ENCODE measurements at regions not wholly inside any gene's neighbourhood (a gene's known extent, or its start where the extent isn't known, plus 50 kb on each side); places are given as distances from the start of the nearest gene placed in this dataset.

DNA sequence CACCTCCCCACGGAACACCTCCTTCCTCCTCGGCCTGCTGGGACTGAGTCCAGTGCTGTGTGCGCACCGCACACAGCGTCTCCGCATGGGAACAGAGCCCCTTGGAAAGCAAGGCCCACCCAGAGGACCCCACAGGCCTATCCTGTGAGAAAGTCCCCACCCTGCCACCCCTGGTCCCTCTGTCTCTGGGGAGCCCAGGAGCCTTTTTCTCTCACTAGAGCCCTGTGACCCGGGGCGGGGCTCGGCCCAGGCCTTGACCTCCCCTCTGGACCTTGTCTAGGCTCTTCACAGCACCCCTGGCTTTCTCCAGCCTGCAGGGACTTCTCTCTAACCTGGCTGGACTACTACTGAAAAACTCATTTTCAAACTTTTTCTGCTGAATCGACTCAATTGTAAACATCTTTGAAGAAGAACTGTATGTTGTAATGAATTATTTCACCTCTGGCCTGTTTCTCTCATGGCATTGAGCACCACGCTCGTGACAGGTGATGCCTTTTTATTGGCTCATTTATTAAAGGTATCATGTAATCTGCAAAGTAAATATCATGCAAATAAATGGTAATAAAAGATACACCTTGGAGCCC is 89.2 kb downstream of the IRX1 start:
- H3K4me3 ChIP-seq (ENCODE audit: control insufficient read depth, low read depth, low read length) = no peak overlapping the region
- DNase-seq (ENCODE audit: low read depth) = no peak
- TF ChIP-seq, protein P1, sequence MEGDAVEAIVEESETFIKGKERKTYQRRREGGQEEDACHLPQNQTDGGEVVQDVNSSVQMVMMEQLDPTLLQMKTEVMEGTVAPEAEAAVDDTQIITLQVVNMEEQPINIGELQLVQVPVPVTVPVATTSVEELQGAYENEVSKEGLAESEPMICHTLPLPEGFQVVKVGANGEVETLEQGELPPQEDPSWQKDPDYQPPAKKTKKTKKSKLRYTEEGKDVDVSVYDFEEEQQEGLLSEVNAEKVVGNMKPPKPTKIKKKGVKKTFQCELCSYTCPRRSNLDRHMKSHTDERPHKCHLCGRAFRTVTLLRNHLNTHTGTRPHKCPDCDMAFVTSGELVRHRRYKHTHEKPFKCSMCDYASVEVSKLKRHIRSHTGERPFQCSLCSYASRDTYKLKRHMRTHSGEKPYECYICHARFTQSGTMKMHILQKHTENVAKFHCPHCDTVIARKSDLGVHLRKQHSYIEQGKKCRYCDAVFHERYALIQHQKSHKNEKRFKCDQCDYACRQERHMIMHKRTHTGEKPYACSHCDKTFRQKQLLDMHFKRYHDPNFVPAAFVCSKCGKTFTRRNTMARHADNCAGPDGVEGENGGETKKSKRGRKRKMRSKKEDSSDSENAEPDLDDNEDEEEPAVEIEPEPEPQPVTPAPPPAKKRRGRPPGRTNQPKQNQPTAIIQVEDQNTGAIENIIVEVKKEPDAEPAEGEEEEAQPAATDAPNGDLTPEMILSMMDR (IDR thresholded peaks at IDR 0.05; ENCODE audit: control insufficient read depth, insufficient read depth, low read depth, low read length, missing control alignments) = no peak

- TF ChIP-seq, protein P1 (IDR thresholded peaks at IDR 0.05; ENCODE audit: control insufficient read depth, insufficient read depth, low read depth, low read length, missing control alignments) = no peak
- DNase-seq (ENCODE audit: low read depth) = no peak
These were observed 99.2 kb downstream of the IRX1 start for GRCh38 chr5:3694819-3695218.

DNA sequence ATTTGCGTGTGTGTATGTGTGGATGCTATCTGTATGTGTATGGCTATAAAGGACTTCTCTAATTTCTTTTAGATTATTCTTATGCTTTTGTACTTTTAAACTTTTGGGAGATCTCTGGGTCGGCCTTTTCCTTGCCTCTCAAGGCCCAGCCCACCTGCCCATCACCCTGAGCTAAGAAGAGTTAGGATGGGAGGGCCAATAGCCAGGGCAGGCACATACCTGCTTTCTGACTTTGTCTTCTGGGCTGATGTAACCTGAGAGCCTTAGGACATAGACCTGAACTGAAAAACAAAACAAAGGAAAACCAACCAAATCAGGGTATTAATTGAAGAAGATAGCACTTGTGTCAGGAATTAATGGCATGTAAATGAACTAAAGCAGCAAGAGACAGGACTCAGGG is 100.2 kb downstream of the IRX1 start:
- TF ChIP-seq, protein P1 (IDR thresholded peaks at IDR 0.05; ENCODE audit: control insufficient read depth, insufficient read depth, low read depth, low read length, missing control alignments) = no peak
- H3K4me3 ChIP-seq (ENCODE audit: control insufficient read depth, low read depth, low read length) = no peak overlapping the region
- DNase-seq (ENCODE audit: low read depth) = no peak

More at GRCh38 chr5:3694819-3695218, 99.2 kb downstream of the IRX1 start:
- no peak overlapping the region for H3K4me3 ChIP-seq (ENCODE audit: control insufficient read depth, low read depth, low read length)

- TF ChIP-seq, protein P1 (IDR thresholded peaks at IDR 0.05; ENCODE audit: control insufficient read depth, insufficient read depth, low read depth, low read length, missing control alignments) = no peak
- no peak overlapping the region for H3K4me3 ChIP-seq (ENCODE audit: control insufficient read depth, low read depth, low read length)
- no peak for DNase-seq (ENCODE audit: low read depth)
These were observed 102.8 kb downstream of the IRX1 start for GRCh38 chr5:3698412-3698811.

- TF ChIP-seq, protein P1 (IDR thresholded peaks at IDR 0.05; ENCODE audit: control insufficient read depth, insufficient read depth, low read depth, low read length, missing control alignments) = no peak
- no peak for DNase-seq (ENCODE audit: low read depth)
- H3K4me3 ChIP-seq (ENCODE audit: control insufficient read depth, low read depth, low read length) = no peak overlapping the region
These were observed 106.1 kb downstream of the IRX1 start for GRCh38 chr5:3701694-3702093.

DNA sequence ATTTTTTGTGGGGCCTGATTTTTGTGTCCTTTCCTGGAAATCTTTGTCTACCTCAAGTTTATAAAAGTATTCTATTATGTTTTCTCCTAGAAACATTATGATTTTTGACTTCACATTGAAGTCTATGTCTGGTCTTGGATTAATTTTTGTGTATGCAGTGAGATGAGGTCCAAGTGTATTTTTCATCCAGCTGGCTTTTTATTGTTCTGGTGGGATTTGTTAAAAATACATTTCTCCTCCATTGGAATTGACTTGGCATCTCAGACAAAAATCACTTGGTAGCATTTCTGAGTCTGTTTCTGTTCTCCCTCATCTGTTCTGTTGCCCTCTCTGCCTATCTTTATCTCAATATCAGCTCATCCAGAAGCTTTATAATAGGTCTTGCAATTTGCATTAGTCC is 109.0 kb downstream of the IRX1 start:
- TF ChIP-seq, protein P1 (IDR thresholded peaks at IDR 0.05; ENCODE audit: control insufficient read depth, insufficient read depth, low read depth, low read length, missing control alignments) = no peak
- DNase-seq (ENCODE audit: low read depth) = no peak
- H3K4me3 ChIP-seq (ENCODE audit: control insufficient read depth, low read depth, low read length) = no peak overlapping the region

All from AG09309 (cell line).